Tibial nerve (tissue), 4 donors: ENCODE measurements at regions not wholly inside any gene's neighbourhood (a gene's known extent, or its start where the extent isn't known, plus 50 kb on each side); places are given as distances from the start of the nearest gene placed in this dataset.

Source experiments
- DNase-seq, 2 donors: peaks; one replicate each; pipeline ENCODE4 v3.0.0-alpha.2; 2019; ENCODE audit warnings: low spot score in 2 of 2
- H3K27ac ChIP-seq, 4 donors: fragments of 200-600 bp; sonication (generic) in 3 of 4; one replicate each; pipeline ENCODE4 v1.5.1; 2017 to 2019; ENCODE audit warnings: mild to moderate bottlenecking in 1 of 4
- H3K27me3 ChIP-seq, 2 donors: fragments of 200-600 bp; sonication (generic) in 1 of 2; one replicate each; pipeline versions ENCODE4 v1.5.1 to v1.6.0; 2017 to 2019
- H3K36me3 ChIP-seq, 3 donors: fragments of 200-600 bp; sonication (generic); one replicate each; pipeline ENCODE4 v1.5.1; 2018 to 2019
- H3K4me1 ChIP-seq, 4 donors: fragments of 200-600 bp; sonication (generic) in 3 of 4; one replicate each; pipeline ENCODE4 v1.5.1; 2017 to 2019
- H3K4me3 ChIP-seq, 4 donors: fragments of 200-600 bp; sonication (generic) in 3 of 4; one replicate each; pipeline ENCODE4 v1.5.1; 2017 to 2019; ENCODE audit warnings: mild to moderate bottlenecking in 1 of 4, moderate library complexity in 1 of 4
- H3K9me3 ChIP-seq, 4 donors: fragments of 200-600 bp; sonication (generic) in 3 of 4; one replicate each; pipeline ENCODE4 v1.5.1; 2017 to 2019
- EP300 ChIP-seq, 2 donors: sonication (generic); formaldehyde crosslinking; IDR thresholded peaks; one replicate each; pipeline ENCODE4 v1.6.1; 2017; ENCODE audit warnings: antibody characterized with exemption in 2 of 2, mild to moderate bottlenecking in 1 of 2
- POLR2A ChIP-seq, 2 donors: fragments of 450-650 bp; IDR thresholded peaks; one replicate each; pipeline ENCODE4 v1.6.1; 2017; ENCODE audit warnings: antibody characterized with exemption in 2 of 2, mild to moderate bottlenecking in 2 of 2, moderate library complexity in 2 of 2
- WGBS, 2 donors: methylation state at CpG; one replicate each; pipeline ENCODE4 v1.1.5; 2018; 5-methylcytosine and 5-hydroxymethylcytosine counted together
- TF ChIP-seq, protein P1 (sequence below), 5 experiments: fragments of 200-600 bp in 3 of 5; fragments of 450-650 bp in 2 of 5; sonication (generic) in 3 of 5; IDR thresholded peaks; one replicate each; pipeline ENCODE4 v1.5.1; 2016 to 2019; ENCODE audit warnings: antibody characterized with exemption in 5 of 5, mild to moderate bottlenecking in 3 of 5, moderate library complexity in 2 of 5

DNA sequence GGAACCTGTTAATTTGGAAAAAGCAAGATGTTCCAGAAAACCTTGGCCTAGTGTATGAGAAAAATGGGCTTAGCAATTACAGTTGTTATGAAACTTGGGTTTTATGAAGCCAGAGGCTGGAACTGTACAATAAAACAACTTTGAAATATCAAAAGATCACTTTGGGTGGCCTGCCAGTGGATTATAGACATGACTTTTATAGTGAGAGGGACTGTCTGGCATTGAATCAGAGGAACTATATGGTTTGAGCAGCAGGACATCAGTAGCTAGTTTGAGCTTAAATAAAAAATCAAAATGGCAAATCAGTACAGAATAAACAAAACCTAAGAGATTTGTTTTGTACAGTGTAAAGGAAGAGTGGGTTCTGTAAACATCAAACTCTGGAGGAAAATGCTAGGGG is 115.0 kb upstream of the PTPRG start:
- H3K27me3 ChIP-seq = no peaks in the 10 kb centered on the region
- H3K4me1 ChIP-seq = no peaks in the 10 kb centered on the region
- no peaks in the 10 kb centered on the region for H3K9me3 ChIP-seq
- no peak for DNase-seq
- H3K27ac ChIP-seq = no peak overlapping the region
- TF ChIP-seq, protein P1, sequence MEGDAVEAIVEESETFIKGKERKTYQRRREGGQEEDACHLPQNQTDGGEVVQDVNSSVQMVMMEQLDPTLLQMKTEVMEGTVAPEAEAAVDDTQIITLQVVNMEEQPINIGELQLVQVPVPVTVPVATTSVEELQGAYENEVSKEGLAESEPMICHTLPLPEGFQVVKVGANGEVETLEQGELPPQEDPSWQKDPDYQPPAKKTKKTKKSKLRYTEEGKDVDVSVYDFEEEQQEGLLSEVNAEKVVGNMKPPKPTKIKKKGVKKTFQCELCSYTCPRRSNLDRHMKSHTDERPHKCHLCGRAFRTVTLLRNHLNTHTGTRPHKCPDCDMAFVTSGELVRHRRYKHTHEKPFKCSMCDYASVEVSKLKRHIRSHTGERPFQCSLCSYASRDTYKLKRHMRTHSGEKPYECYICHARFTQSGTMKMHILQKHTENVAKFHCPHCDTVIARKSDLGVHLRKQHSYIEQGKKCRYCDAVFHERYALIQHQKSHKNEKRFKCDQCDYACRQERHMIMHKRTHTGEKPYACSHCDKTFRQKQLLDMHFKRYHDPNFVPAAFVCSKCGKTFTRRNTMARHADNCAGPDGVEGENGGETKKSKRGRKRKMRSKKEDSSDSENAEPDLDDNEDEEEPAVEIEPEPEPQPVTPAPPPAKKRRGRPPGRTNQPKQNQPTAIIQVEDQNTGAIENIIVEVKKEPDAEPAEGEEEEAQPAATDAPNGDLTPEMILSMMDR (IDR thresholded peaks at IDR 0.05) = no peak
- TF ChIP-seq EP300 (IDR thresholded peaks at IDR 0.05) (no peak), POLR2A (IDR thresholded peaks at IDR 0.05) (no peak)
- H3K36me3 ChIP-seq = no peaks in the 10 kb centered on the region
- H3K4me3 ChIP-seq = no peak overlapping the region

DNA sequence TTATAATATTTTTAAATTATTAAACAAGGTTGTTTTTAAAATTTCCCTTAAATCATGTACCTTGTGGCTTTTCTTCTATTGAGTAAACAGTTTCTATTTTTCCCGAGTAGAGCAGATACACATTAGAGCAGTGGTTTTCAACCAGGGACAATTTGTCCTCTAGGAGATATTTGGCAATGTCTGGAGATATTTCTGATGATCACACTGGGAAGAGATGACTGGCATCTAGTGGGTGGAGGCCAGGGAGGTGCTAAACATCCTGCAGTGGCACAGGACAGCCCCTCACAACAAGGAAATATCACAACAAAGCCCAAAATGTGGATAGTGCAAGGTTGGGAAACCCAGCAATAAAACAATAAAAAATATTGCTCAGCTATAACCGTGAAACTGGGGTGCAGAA is 113.0 kb upstream of the PTPRG start:
- Histone ChIP-seq H3K4me1 (no peaks in the 10 kb centered on the region), H3K27ac (peak overlapping the region in 1 of 4 donors; percentile 50), H3K4me3 (no peak overlapping the region), H3K27me3 (no peaks in the 10 kb centered on the region), H3K9me3 (no peaks in the 10 kb centered on the region), H3K36me3 (no peaks in the 10 kb centered on the region)
- TF ChIP-seq EP300 (IDR thresholded peaks at IDR 0.05) = no peak
- TF ChIP-seq, protein P1 (IDR thresholded peaks at IDR 0.05) = no peak
- TF ChIP-seq POLR2A (IDR thresholded peaks at IDR 0.05) = no peak
- no peak for DNase-seq
- 66 to 68% methylated on average over 2 of the region's 2 CpGs for WGBS, 2 donors

DNA sequence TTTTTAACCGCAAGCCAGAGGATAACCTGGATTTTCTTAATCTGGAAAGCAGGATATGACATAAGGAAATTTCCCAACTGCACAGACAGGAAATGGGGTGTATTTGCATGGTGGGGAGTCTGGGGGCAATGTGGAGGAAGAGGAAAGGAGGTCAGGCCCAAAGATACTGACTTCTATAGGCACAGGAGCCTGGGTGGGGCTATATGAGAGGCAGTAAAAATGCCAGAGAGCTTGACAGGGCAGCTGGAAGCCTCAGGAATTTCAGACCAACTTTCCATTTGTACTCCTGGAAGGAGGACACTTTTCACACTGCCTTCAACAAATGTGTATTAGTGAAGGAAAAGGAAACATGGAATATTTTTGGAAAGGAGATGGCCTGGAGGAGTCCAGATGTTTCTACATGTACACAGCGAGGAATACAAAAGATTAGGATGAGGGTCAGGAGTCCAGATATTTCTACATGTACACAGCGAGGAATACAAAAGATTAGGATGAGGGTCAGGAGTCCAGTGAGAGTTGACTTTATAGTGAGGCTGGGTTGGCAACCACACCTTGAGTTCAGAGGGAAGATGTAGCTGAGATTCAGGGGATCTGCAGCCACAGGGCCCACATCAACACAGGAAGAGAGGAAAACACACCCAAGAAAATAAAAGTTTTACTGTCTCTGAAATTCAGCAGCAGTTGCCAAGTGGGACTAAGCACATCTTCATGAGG is 111.9 kb upstream of the PTPRG start:
- Histone ChIP-seq H3K36me3 (no peaks in the 10 kb centered on the region), H3K27me3 (no peaks in the 10 kb centered on the region), H3K27ac (no peak overlapping the region), H3K4me3 (no peak overlapping the region), H3K4me1 (no peaks in the 10 kb centered on the region), H3K9me3 (no peaks in the 10 kb centered on the region)
- no peak for DNase-seq
- WGBS, 2 donors = 90 to 91% methylated on average over 3 of the region's 3 CpGs
- no peak for TF ChIP-seq EP300 (IDR thresholded peaks at IDR 0.05)

DNA sequence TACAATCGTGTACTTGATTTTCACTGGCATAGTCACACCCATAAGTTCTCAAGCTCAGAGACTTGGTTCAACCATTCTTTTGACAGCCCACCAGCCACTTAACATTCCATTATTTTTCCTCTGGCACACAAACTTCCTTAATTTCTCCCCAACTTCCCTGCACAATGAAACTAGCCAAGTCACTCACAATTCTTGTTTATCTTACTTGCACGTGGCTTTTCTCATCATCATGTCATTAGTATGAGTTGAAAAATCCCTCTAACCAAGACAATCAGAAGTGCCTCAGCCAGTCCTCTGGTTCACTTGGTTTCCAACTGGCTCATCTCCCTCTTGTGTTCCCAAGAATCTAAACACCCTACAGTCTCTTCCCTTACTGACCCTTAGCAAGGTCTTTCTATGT is 110.5 kb upstream of the PTPRG start:
- no peaks in the 10 kb centered on the region for H3K4me1 ChIP-seq
- H3K9me3 ChIP-seq = peaks cover 0 to 2% (median 0%) of the 10 kb centered on the region in 4 donors
- no peak overlapping the region for H3K4me3 ChIP-seq
- WGBS, 2 donors = 26 to 30% methylated on average over 2 of the region's 2 CpGs
- no peaks in the 10 kb centered on the region for H3K27me3 ChIP-seq
- H3K36me3 ChIP-seq = no peaks in the 10 kb centered on the region
- DNase-seq = no peak
- no peak overlapping the region for H3K27ac ChIP-seq
- TF ChIP-seq, protein P1 (IDR thresholded peaks at IDR 0.05) = no peak

DNA sequence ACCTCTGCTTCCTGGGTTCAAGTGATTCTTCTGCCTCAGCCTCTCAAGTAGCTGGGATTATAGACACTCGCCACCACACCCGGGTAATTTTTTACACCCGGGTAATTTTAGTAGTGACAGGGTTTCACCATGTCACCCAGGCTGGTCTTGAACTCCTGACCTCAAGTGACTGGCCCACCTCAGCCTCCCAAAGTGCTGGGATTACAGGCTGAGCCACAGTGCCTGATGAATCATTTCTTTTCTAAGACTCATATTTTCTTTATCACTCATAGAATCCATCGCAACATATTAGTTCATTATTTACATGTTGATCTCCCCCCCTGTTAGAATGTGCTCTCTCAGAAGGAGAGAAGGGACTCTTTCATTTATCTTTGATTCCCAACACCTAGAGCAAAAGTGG is 109.5 kb upstream of the PTPRG start:
- Histone ChIP-seq H3K27me3 (no peaks in the 10 kb centered on the region), H3K4me3 (no peak overlapping the region), H3K27ac (no peak overlapping the region), H3K4me1 (no peaks in the 10 kb centered on the region), H3K9me3 (peaks cover 0 to 3% (median 0%) of the 10 kb centered on the region in 4 donors), H3K36me3 (no peaks in the 10 kb centered on the region)
- TF ChIP-seq, protein P1 (IDR thresholded peaks at IDR 0.05) = no peak
- TF ChIP-seq EP300 (IDR thresholded peaks at IDR 0.05) (no peak), POLR2A (IDR thresholded peaks at IDR 0.05) (no peak)
- no peak for DNase-seq
- WGBS, 2 donors = 89 to 93% methylated on average over 4 of the region's 4 CpGs
